HG03571 (cell line): ENCODE measurements at regions not wholly inside any gene's neighbourhood (a gene's known extent, or its start where the extent isn't known, plus 50 kb on each side); places are given as distances from the start of the nearest gene placed in this dataset.
"Not testable (repeated sequence)": the region's sequence is repeated elsewhere in the genome, so short reads cannot be mapped to it uniquely, and the experiment has no call there.

Experiments
- ATAC-seq: cut with Tn5 transposase; IDR thresholded peaks from one replicate; pipeline ENCODE4 v1.9.1; 2021; ENCODE audit not compliant: unreplicated experiment

DNA sequence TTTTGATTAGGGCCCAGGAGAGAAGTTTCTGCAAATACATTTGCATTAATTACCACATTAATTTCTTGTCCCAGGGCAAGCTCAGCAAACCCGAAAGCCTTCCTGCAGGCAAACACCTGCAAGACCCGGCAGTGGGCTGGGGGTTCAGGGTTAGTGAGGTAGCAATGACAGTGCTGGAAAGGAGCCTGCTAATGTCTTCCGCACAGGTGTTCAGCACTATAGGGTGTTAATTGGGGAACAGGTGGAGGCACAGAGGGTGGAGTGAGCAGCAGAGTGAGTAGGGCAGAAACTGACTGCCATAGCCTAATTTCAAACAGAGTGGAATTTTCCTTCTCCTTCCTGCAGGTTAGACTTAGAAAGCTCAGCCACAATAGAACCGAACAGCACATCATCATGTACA lies 50.9 kb upstream of the UBASH3B start:
- ATAC-seq = no peak

- ATAC-seq = no peak
These were observed 54.1 kb upstream of the UBASH3B start for GRCh38 chr11:122601141-122602125.

- no peak for ATAC-seq
These were observed 55.2 kb upstream of the UBASH3B start for GRCh38 chr11:122600290-122600689.

GRCh38 chr11:122599434-122599833 lies 56.1 kb upstream of the UBASH3B start:
- no peak for ATAC-seq

DNA sequence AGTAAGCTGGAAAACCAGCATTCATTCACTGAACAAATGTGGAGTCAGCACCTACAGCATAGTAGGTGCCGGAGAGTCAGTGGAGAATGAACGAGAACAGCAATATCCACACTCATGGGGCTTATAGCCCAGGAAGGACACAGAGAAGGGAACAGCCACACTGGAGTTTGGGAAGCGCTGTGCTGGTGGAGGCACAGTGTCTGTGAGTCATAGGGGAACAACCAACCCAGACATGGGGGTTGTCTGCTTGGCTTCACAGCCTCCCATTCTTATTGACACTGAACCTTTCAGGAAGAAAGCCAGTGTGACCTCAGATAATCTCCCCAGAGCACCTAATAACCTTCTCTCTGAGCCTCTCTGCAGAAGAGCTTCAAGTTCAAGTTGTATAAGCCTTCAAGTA lies 56.6 kb upstream of the UBASH3B start:
- no peak for ATAC-seq

GRCh38 chr11:122597511-122597910 lies 58.0 kb upstream of the UBASH3B start:
- ATAC-seq = no peak

GRCh38 chr11:122594986-122595645 lies 60.4 kb upstream of the UBASH3B start:
- no peak for ATAC-seq

- ATAC-seq = no peak
These were observed 61.8 kb upstream of the UBASH3B start for GRCh38 chr11:122593473-122594420.

DNA sequence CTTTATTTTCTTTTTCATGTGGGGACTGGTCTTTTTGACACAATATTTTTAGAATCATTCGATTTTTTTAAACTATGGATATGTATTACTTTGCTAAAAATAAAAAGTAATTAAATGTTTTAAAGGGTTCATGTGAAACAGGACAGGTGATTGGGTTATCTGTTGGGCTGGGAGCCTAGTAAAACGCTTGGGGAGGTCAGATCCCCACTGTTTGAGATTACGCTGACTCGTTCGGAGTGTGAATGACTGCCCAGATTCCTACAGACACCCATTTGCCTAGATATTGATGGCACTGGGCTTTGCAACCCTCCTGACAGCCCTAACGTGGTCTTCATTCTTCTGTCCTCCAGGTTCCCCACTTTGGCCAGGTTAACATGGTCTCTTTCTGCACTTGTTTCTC lies 62.9 kb upstream of the UBASH3B start:
- no peak for ATAC-seq

GRCh38 chr11:122584670-122585069 lies 70.9 kb upstream of the UBASH3B start:
- no peak for ATAC-seq

DNA sequence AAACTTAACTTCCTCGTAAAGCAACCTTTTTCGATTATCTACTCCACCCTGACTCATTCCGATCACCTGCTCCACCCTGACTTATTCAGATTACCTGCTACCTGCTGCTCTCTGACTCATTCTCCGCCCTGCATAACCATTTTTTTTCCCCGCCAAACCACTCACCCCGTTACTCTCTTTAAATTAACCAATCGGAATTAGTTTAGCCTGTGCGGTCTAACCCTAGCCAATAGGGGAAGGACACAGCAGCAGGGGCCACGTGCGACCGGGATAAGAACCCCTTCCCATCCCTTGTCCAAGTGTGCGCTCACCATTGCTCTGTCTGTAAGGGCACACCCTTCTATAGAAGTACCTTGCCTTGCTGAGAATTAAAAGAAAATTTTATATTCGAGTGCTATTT lies 75.5 kb upstream of the UBASH3B start:
- ATAC-seq = not testable (repeated sequence)

GRCh38 chr11:122578171-122578825 lies 77.2 kb upstream of the UBASH3B start:
- no peak for ATAC-seq

DNA sequence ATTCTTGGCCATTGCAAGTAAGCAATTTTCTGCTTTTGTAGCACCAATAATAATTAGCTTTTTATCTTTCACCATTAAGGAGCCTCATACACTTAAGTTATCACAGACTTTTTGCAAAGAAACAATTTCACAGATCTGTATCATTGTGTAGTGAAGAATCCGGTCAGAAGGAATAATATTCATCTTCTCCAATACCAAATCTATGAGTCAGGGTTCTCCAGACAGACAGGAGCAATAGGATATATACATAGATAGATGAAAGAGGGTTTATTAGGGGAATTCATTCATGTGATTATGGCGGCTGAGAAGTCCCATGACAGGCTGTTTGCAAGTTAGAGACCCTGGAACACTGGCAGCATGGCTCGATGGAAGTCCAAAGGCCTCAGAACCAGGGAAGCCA lies 82.9 kb upstream of the UBASH3B start:
- ATAC-seq = no peak

GRCh38 chr11:122563761-122564160 lies 91.8 kb upstream of the UBASH3B start:
- ATAC-seq = no peak

GRCh38 chr11:122559734-122560382 lies 95.7 kb upstream of the UBASH3B start:
- no peak for ATAC-seq

GRCh38 chr11:122559218-122559617 lies 96.3 kb upstream of the UBASH3B start:
- not testable (repeated sequence) for ATAC-seq

- not testable (repeated sequence) for ATAC-seq
These were observed 98.4 kb upstream of the UBASH3B start for GRCh38 chr11:122557163-122557562.

GRCh38 chr11:122556605-122557004 lies 98.9 kb upstream of the UBASH3B start:
- ATAC-seq = no peak

- no peak for ATAC-seq
These were observed 117.5 kb upstream of the UBASH3B start for GRCh38 chr11:122538060-122538459.

DNA sequence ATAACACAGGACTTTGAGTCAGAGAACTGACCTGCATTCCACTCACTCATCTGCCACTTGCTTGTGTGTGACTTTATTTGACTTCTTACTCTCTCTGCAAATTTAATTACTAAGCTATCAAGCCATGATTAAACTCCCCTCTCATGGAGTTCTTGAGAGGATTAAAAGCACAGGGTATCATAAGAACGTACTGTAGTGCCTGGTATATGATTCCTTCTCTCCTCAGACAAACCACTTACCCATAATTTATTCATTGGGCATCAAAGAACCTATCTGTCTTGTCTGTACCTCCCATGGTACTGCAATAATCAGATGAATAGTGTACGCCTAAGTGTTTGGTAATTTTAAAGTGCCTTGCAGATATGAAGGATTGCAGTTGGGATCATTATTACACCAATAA lies 130.6 kb upstream of the UBASH3B start:
- ATAC-seq = no peak
